Fibroblast of pulmonary artery (primary cell): ENCODE measurements at regions not wholly inside any gene's neighbourhood (a gene's known extent, or its start where the extent isn't known, plus 50 kb on each side); places are given as distances from the start of the nearest gene placed in this dataset.
A peak's percentile ranks its signal among the peaks of the same experiment; 100 is the strongest.

Experiments
- DNase-seq: peaks from one replicate; pipeline ENCODE4 v3.0.0-alpha.2; 2010; ENCODE audit warnings: low read depth
- H3K4me3 ChIP-seq: replicated peaks from 2 replicates; pipeline ENCODE4 v1.5.1; 2011; ENCODE audit warnings: low read depth, mild to moderate bottlenecking, control low read depth, low read length, moderate library complexity
- CTCF ChIP-seq: IDR thresholded peaks from 2 replicates; pipeline ENCODE4 v1.5.1; 2011; ENCODE audit warnings: mild to moderate bottlenecking, control low read depth, low read length, inconsistent platforms; ENCODE audit errors: missing control alignments

- no peak overlapping the region for H3K4me3 ChIP-seq
- no peak for TF ChIP-seq CTCF
- DNase-seq: no peak
Measured at GRCh38 chr3:64867224-64867623, 179.4 kb upstream of the ADAMTS9 start.

- no peak overlapping the region for H3K4me3 ChIP-seq
- DNase-seq: no peak
- no peak for TF ChIP-seq CTCF
Measured at GRCh38 chr3:64865839-64866570, 178.2 kb upstream of the ADAMTS9 start.

- no peak for TF ChIP-seq CTCF
- H3K4me3 ChIP-seq: no peak overlapping the region
- no peak for DNase-seq
Measured at GRCh38 chr3:64863226-64864212, 175.7 kb upstream of the ADAMTS9 start.

- TF ChIP-seq CTCF: no peak
- DNase-seq: no peak
- no peak overlapping the region for H3K4me3 ChIP-seq
Measured at GRCh38 chr3:64861684-64862083, 173.9 kb upstream of the ADAMTS9 start.

- TF ChIP-seq CTCF: no peak
- H3K4me3 ChIP-seq: no peak overlapping the region
- DNase-seq: no peak
Measured at GRCh38 chr3:64860536-64860870, 172.7 kb upstream of the ADAMTS9 start.

- DNase-seq: peak; percentile 21
Measured at GRCh38 chr3:64859625-64860535, 172.1 kb upstream of the ADAMTS9 start.

More at GRCh38 chr3:64859625-64860535, 172.1 kb upstream of the ADAMTS9 start:
- no peak for TF ChIP-seq CTCF
- H3K4me3 ChIP-seq: no peak overlapping the region
